H1 (cell line): ENCODE measurements at regions not wholly inside any gene's neighbourhood (a gene's known extent, or its start where the extent isn't known, plus 50 kb on each side); places are given as distances from the start of the nearest gene placed in this dataset.

ENCODE experiments used
- CTCF ChIA-PET: fragments of 300-600 bp; sonication (Branson Sonifier 250); formaldehyde crosslinking; loops from one replicate; lab custom pipeline; 2021; ENCODE audit not compliant: partially characterized antibody; lab: Charles Lee
- POLR2A ChIA-PET: fragments of 300-600 bp; sonication (Branson Sonifier 250); formaldehyde crosslinking; loops from one replicate; lab custom pipeline; 2021; ENCODE audit warnings: inconsistent platforms; ENCODE audit not compliant: partially characterized antibody; lab: Charles Lee
- DNase-seq, 2 experiments: peaks; one replicate each; pipeline versions ENCODE4 v3.0.0 to v3.0.0-alpha.2; 2010 to 2022; ENCODE audit warnings: low spot score in 2 of 2, low read depth in 1 of 2, mixed read lengths in 1 of 2
- FAIRE-seq: peaks from 2 replicates; lab custom pipeline; 2011; peaks lifted over from hg19 to GRCh38; lab: Jason Lieb, UNC
- H2AFZ ChIP-seq: 2 replicates; pipeline ENCODE4 v1.8.1; 2012; ENCODE audit warnings: low read length, inconsistent platforms
- H2AK5ac ChIP-seq: 2 replicates; pipeline ENCODE4 v1.6.1; 2013; ENCODE audit warnings: low read depth, low read length
- H2BK120ac ChIP-seq: replicated peaks from 2 replicates; pipeline ENCODE3; 2013; ENCODE audit warnings: low read depth, low read length, inconsistent platforms
- H2BK12ac ChIP-seq: 2 replicates; pipeline ENCODE4 v1.6.1; 2013; ENCODE audit warnings: low read depth, low read length
- H2BK15ac ChIP-seq: 2 replicates; pipeline ENCODE4 v1.6.1; 2013; ENCODE audit warnings: low read length
- H2BK20ac ChIP-seq: 2 replicates; pipeline ENCODE4 v1.6.1; 2013; ENCODE audit warnings: low read length
- H2BK5ac ChIP-seq: 2 replicates; pipeline ENCODE4 v1.6.1; 2013; ENCODE audit warnings: low read depth, low read length
- H3K14ac ChIP-seq: 2 replicates; pipeline ENCODE4 v1.6.1; 2013; ENCODE audit warnings: inconsistent platforms; ENCODE audit not compliant: insufficient read length
- H3K18ac ChIP-seq: 2 replicates; pipeline ENCODE4 v1.6.1; 2013; ENCODE audit warnings: low read length; ENCODE audit errors: extremely low read depth
- H3K23ac ChIP-seq: 2 replicates; pipeline ENCODE4 v1.6.1; 2013; ENCODE audit warnings: inconsistent platforms; ENCODE audit not compliant: insufficient read length
- H3K23me2 ChIP-seq: 2 replicates; pipeline ENCODE4 v1.6.1; 2013; ENCODE audit warnings: low read depth, low read length
- H3K27ac ChIP-seq: 2 replicates; pipeline ENCODE4 v1.6.1; 2011; ENCODE audit warnings: low read depth, low read length, inconsistent platforms
- H3K27me3 ChIP-seq, 4 experiments: replicated peaks in 1 of 4; 1 replicate in 1 of 4; 2 replicates in 3 of 4; pipeline versions ENCODE4 v1.6.1 to v1.8.1; 2011 to 2013; ENCODE audit warnings: low read length in 3 of 4, mild to moderate bottlenecking in 3 of 4, inconsistent platforms in 2 of 4, mixed read lengths in 2 of 4, moderate library complexity in 1 of 4; ENCODE audit not compliant: control insufficient read depth in 3 of 4, insufficient read depth in 3 of 4; ENCODE audit errors: extremely low read depth in 1 of 4
- H3K36me3 ChIP-seq, 4 experiments: 2 replicates each; pipeline versions ENCODE4 v1.6.1 to v1.8.1; 2011 to 2013; ENCODE audit warnings: mild to moderate bottlenecking in 4 of 4, low read length in 3 of 4, moderate library complexity in 2 of 4, control low read depth in 1 of 4, inconsistent platforms in 1 of 4; ENCODE audit not compliant: insufficient read depth in 4 of 4, control insufficient read depth in 2 of 4
- H3K4ac ChIP-seq: replicated peaks from 2 replicates; pipeline ENCODE3; 2013; ENCODE audit warnings: low read length, low read depth, mixed read lengths, inconsistent platforms; ENCODE audit not compliant: insufficient read length
- H3K4me1 ChIP-seq, 4 experiments: replicated peaks in 1 of 4; 1 replicate in 1 of 4; 2 replicates in 3 of 4; pipeline versions ENCODE4 v1.6.1 to v1.8.1; 2011 to 2013; ENCODE audit warnings: low read length in 3 of 4, inconsistent platforms in 2 of 4, mixed read lengths in 1 of 4; ENCODE audit not compliant: insufficient read depth in 4 of 4, control insufficient read depth in 3 of 4
- H3K4me2 ChIP-seq, 2 experiments: 2 replicates each; pipeline versions ENCODE4 v1.6.1 to v1.8.1; 2011 to 2013; ENCODE audit warnings: low read depth in 2 of 2, low read length in 2 of 2, control low read depth in 1 of 2, inconsistent platforms in 1 of 2, mild to moderate bottlenecking in 1 of 2; ENCODE audit not compliant: insufficient read depth in 1 of 2
- H3K4me3 ChIP-seq, 4 experiments: fragments of 200-600, 300-600 bp in 1 of 4; sonication (generic), shearing (Covaris generic), sonication (Bioruptor Twin) in 1 of 4; 2 replicates each; pipeline versions ENCODE4 v1.5.1 to v1.8.1; 2011 to 2016; ENCODE audit warnings: low read length in 4 of 4, low read depth in 3 of 4, control low read depth in 2 of 4, inconsistent platforms in 2 of 4, mild to moderate bottlenecking in 2 of 4, mixed read lengths in 1 of 4, moderate library complexity in 1 of 4; ENCODE audit not compliant: insufficient read depth in 2 of 4; ENCODE audit errors: extremely low read depth in 1 of 4
- H3K56ac ChIP-seq: replicated peaks from 2 replicates; pipeline ENCODE3; 2013; ENCODE audit warnings: low read depth, mild to moderate bottlenecking, mixed read lengths, low read length, inconsistent platforms; ENCODE audit not compliant: insufficient read length
- H3K79me1 ChIP-seq: 2 replicates; pipeline ENCODE4 v1.6.1; 2013; ENCODE audit warnings: low read depth, low read length, control low read depth
- H3K79me2 ChIP-seq, 2 experiments: 2 replicates each; pipeline versions ENCODE4 v1.6.1 to v1.8.1; 2012 to 2013; ENCODE audit warnings: low read length in 2 of 2, mild to moderate bottlenecking in 2 of 2, inconsistent platforms in 1 of 2; ENCODE audit not compliant: insufficient read depth in 2 of 2, control insufficient read depth in 1 of 2
- H3K9ac ChIP-seq, 4 experiments: replicated peaks in 1 of 4; 1 replicate in 1 of 4; 2 replicates in 3 of 4; pipeline versions ENCODE4 v1.6.1 to v1.8.1; 2011 to 2013; ENCODE audit warnings: low read depth in 3 of 4, low read length in 3 of 4, control low read depth in 2 of 4, mild to moderate bottlenecking in 2 of 4, moderate library complexity in 2 of 4, inconsistent platforms in 1 of 4; ENCODE audit errors: extremely low read depth in 1 of 4
- H3K9me3 ChIP-seq, 2 experiments: 2 replicates each; pipeline versions ENCODE4 v1.6.1 to v1.8.1; 2012 to 2013; ENCODE audit warnings: mild to moderate bottlenecking in 2 of 2, moderate library complexity in 2 of 2, control low read depth in 1 of 2, inconsistent platforms in 1 of 2, low read depth in 1 of 2, low read length in 1 of 2, mixed read lengths in 1 of 2; ENCODE audit not compliant: insufficient read depth in 2 of 2
- H4K20me1 ChIP-seq, 2 experiments: replicated peaks in 1 of 2; 2 replicates each; pipeline versions ENCODE3 to v1.8.1; 2011 to 2013; ENCODE audit warnings: inconsistent platforms in 2 of 2, low read length in 2 of 2, mild to moderate bottlenecking in 1 of 2; ENCODE audit not compliant: insufficient read depth in 2 of 2, control insufficient read depth in 1 of 2
- H4K5ac ChIP-seq: 2 replicates; pipeline ENCODE4 v1.6.1; 2013; ENCODE audit warnings: low read length, low read depth, mixed read lengths, inconsistent platforms; ENCODE audit not compliant: insufficient read length
- H4K8ac ChIP-seq: 2 replicates; pipeline ENCODE4 v1.8.0; 2013; ENCODE audit warnings: mild to moderate bottlenecking, moderate library complexity, low read length, inconsistent platforms; ENCODE audit not compliant: insufficient read depth; ENCODE audit errors: extremely low read depth
- H4K91ac ChIP-seq: replicated peaks from 2 replicates; pipeline ENCODE3; 2013; ENCODE audit warnings: low read length, mixed read lengths, inconsistent platforms; ENCODE audit not compliant: insufficient read length
- CREB1 ChIP-seq: IDR thresholded peaks from 2 replicates; pipeline ENCODE4 v1.6.1; 2012; ENCODE audit warnings: inconsistent platforms
- WGBS, 2 experiments: shearing (Covaris generic) in 1 of 2; methylation state at CpG; one replicate each; pipeline versions ENCODE4 v1.1.6 to v1.1.7; 2013 to 2015; ENCODE audit warnings: low lambda C conversion rate in 2 of 2, mixed read lengths in 2 of 2, inconsistent platforms in 1 of 2, low coverage in 1 of 2, missing lambda C conversion rate in 1 of 2; ENCODE audit not compliant: insufficient replicate concordance in 2 of 2, insufficient coverage in 1 of 2, insufficient read length in 1 of 2; ENCODE audit errors: extremely low coverage in 1 of 2, missing lambda C conversion rate in 1 of 2; 5-methylcytosine and 5-hydroxymethylcytosine counted together

GRCh38 chr5:87526131-87526530 is 113.4 kb upstream of the CCNH start:
- Histone ChIP-seq H3K27ac (no peak overlapping the region), H2BK120ac (no peak overlapping the region), H4K5ac (no peak overlapping the region), H3K9me3 (no peaks in the 10 kb centered on the region), H3K9ac (no peak overlapping the region), H3K79me2 (no peaks in the 10 kb centered on the region), H4K91ac (no peak overlapping the region), H2BK20ac (no peak overlapping the region), H3K4me2 (no peak overlapping the region), H3K27me3 (no peaks in the 10 kb centered on the region), H2AFZ (no peak overlapping the region), H3K79me1 (no peaks in the 10 kb centered on the region), H2BK15ac (no peak overlapping the region), H2AK5ac (no peak overlapping the region), H2BK5ac (no peak overlapping the region), H3K4me3 (no peak overlapping the region), H3K56ac (no peak overlapping the region), H3K4ac (no peak overlapping the region), H3K18ac (no peak overlapping the region), H3K23me2 (no peaks in the 10 kb centered on the region), H3K36me3 (no peaks in the 10 kb centered on the region), H3K23ac (no peak overlapping the region), H4K8ac (no peak overlapping the region), H3K4me1 (no peaks in the 10 kb centered on the region), H3K14ac (no peak overlapping the region), H4K20me1 (no peaks in the 10 kb centered on the region), H2BK12ac (no peak overlapping the region)
- TF ChIP-seq CREB1: no peak
- FAIRE-seq (no peak), DNase-seq (no peak)
- WGBS, 2 experiments: 94% methylated on average over 2 of the region's 2 CpGs; no CpG with 5 or more reads in 1 of the 2 experiments
- ChIA-PET CTCF (no interaction called here), POLR2A (no interaction called here)
